ENCODE measurements at regions not wholly inside any gene's neighbourhood (a gene's known extent, or its start where the extent isn't known, plus 50 kb on each side); places are given as distances from the start of the nearest gene placed in this dataset.

DNA sequence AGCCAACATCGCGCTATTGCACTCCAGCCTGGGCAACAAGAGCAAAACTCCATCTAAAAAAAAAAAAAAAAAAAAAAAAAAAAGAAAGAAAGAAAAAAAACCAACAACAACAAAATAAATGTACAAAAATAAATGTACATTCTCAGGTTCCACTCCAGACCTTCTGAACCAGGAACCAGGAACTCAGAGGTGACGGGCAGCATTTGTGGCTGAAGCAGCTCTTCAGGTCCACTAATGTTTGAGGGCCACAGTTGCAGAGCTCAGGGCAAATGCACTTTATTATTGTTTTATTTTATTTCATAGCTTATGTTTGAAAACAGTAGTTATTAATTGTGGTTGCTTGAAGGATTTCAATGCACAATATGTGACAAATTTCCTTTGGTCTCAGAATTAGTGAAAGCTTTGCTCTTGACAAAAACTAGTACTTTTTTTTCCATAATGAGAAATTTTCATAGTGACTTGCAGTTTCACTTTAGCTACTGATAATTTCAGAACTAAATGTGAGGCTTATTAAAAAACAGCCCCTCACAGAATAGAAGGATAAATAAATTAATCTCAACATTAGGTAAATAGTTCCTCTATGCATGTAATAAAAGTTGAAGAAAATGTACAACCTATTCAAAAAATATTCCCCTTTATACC lies 378.4 kb upstream of the SPHKAP start:
- 60% methylated on average over 1 of the region's 3 CpGs for WGBS
- no peak overlapping the region for H3K18ac ChIP-seq (ENCODE audit: low read depth in 1 of 2, low read length in 2 of 2)

DNA sequence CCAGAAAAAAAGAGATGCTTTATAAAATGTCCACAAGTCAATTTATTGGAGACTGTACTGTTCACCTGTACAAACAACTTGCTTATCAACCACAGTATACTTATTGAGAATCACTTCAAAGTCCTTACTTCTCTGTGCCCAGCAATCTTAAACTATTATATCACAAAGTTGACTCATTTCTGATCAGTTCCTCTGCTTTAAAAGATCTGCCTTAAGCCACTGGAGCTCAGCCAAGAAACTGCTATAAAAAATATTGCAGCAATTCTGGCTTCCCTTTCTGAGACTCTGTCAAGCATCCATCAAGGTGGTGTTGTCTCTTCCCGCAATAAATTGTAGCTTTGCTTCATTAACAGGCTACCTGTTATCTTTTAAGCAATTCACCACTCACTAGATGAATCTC lies 375.2 kb upstream of the SPHKAP start:
- H3K4ac ChIP-seq (ENCODE audit: low read depth in 1 of 2, low read length in 2 of 2) = no peak overlapping the region
- no peak overlapping the region for H4K91ac ChIP-seq (ENCODE audit: low read length)
- no peak overlapping the region for H2AK5ac ChIP-seq (ENCODE audit: low read length, severe bottlenecking)
- no peaks in the 10 kb centered on the region for H3K79me1 ChIP-seq (replicated peaks; ENCODE audit: low read length, poor library complexity, severe bottlenecking)
- no peak overlapping the region for H2BK12ac ChIP-seq (ENCODE audit: low read length in 2 of 2)
- H3K4me1 ChIP-seq (ENCODE audit: control insufficient read depth, insufficient read depth, low read depth, low read length) = no peaks in the 10 kb centered on the region
- H3K9ac ChIP-seq (ENCODE audit: low read length) = no peak overlapping the region
- no peak overlapping the region for H2BK5ac ChIP-seq (ENCODE audit: low read depth, low read length, poor library complexity, severe bottlenecking)
- H3K23ac ChIP-seq (ENCODE audit: low read length in 2 of 2) = no peak overlapping the region
- DNase-seq = no peak
- H3K36me3 ChIP-seq (ENCODE audit: control insufficient read depth in 1 of 2, insufficient read depth in 2 of 2, low read depth in 1 of 2, low read length in 2 of 2) = no peaks in the 10 kb centered on the region
- no peak overlapping the region for H2BK120ac ChIP-seq (ENCODE audit: low read depth, low read length)
- H3K14ac ChIP-seq (ENCODE audit: low read length in 2 of 2) = no peak overlapping the region
- H3K4me3 ChIP-seq (ENCODE audit: insufficient read depth in 1 of 2, low read depth in 1 of 2, low read length in 2 of 2) = no peak overlapping the region
- no peak overlapping the region for H2AFZ ChIP-seq (ENCODE audit: low read depth, low read length)
- H3K9me3 ChIP-seq (ENCODE audit: control insufficient read depth, low read length) = no peaks in the 10 kb centered on the region
- 33% methylated on average over 1 of the region's 1 CpG for WGBS
- no peak overlapping the region for H3K27ac ChIP-seq (ENCODE audit: low read length, poor library complexity, severe bottlenecking)
- H3K27me3 ChIP-seq (ENCODE audit: control insufficient read depth in 1 of 2, insufficient read depth in 1 of 2, low read length in 2 of 2) = no peaks in the 10 kb centered on the region
- no peak overlapping the region for H3K4me2 ChIP-seq (ENCODE audit: low read length, poor library complexity, severe bottlenecking)
- H3K18ac ChIP-seq (ENCODE audit: low read depth in 1 of 2, low read length in 2 of 2) = no peak overlapping the region
- H2BK15ac ChIP-seq (ENCODE audit: low read depth, poor library complexity, severe bottlenecking) = no peak overlapping the region
- no peak overlapping the region for H4K8ac ChIP-seq (ENCODE audit: low read length)

More for the DNA sequence above, 378.4 kb upstream of the SPHKAP start:
- Histone ChIP-seq H3K4me1 (ENCODE audit: control insufficient read depth, insufficient read depth, low read depth, low read length) (no peaks in the 10 kb centered on the region), H2BK12ac (ENCODE audit: low read length in 2 of 2) (no peak overlapping the region), H3K4me3 (ENCODE audit: insufficient read depth in 1 of 2, low read depth in 1 of 2, low read length in 2 of 2) (no peak overlapping the region), H2AFZ (ENCODE audit: low read depth, low read length) (no peak overlapping the region), H3K4ac (ENCODE audit: low read depth in 1 of 2, low read length in 2 of 2) (no peak overlapping the region), H2BK15ac (ENCODE audit: low read depth, poor library complexity, severe bottlenecking) (no peak overlapping the region), H2BK120ac (ENCODE audit: low read depth, low read length) (no peak overlapping the region), H3K9ac (ENCODE audit: low read length) (no peak overlapping the region), H4K8ac (ENCODE audit: low read length) (no peak overlapping the region), H3K27ac (ENCODE audit: low read length, poor library complexity, severe bottlenecking) (no peak overlapping the region), H3K36me3 (ENCODE audit: control insufficient read depth in 1 of 2, insufficient read depth in 2 of 2, low read depth in 1 of 2, low read length in 2 of 2) (no peaks in the 10 kb centered on the region), H3K14ac (ENCODE audit: low read length in 2 of 2) (no peak overlapping the region), H3K23ac (ENCODE audit: low read length in 2 of 2) (no peak overlapping the region), H4K91ac (ENCODE audit: low read length) (no peak overlapping the region), H3K4me2 (ENCODE audit: low read length, poor library complexity, severe bottlenecking) (no peak overlapping the region), H3K9me3 (ENCODE audit: control insufficient read depth, low read length) (no peaks in the 10 kb centered on the region), H2BK5ac (ENCODE audit: low read depth, low read length, poor library complexity, severe bottlenecking) (no peak overlapping the region), H3K79me1 (replicated peaks; ENCODE audit: low read length, poor library complexity, severe bottlenecking) (no peaks in the 10 kb centered on the region), H2AK5ac (ENCODE audit: low read length, severe bottlenecking) (no peak overlapping the region), H3K27me3 (ENCODE audit: control insufficient read depth in 1 of 2, insufficient read depth in 1 of 2, low read length in 2 of 2) (no peaks in the 10 kb centered on the region)
- no peak for DNase-seq

GRCh38 chr2:228549441-228550007 lies 368.0 kb upstream of the SPHKAP start:
- Histone ChIP-seq H2BK120ac (ENCODE audit: low read depth, low read length) (no peak overlapping the region), H2BK5ac (ENCODE audit: low read depth, low read length, poor library complexity, severe bottlenecking) (no peak overlapping the region), H2BK15ac (ENCODE audit: low read depth, poor library complexity, severe bottlenecking) (no peak overlapping the region), H4K91ac (ENCODE audit: low read length) (no peak overlapping the region), H3K4me2 (ENCODE audit: low read length, poor library complexity, severe bottlenecking) (no peak overlapping the region), H3K27me3 (ENCODE audit: control insufficient read depth in 1 of 2, insufficient read depth in 1 of 2, low read length in 2 of 2) (no peaks in the 10 kb centered on the region), H3K14ac (ENCODE audit: low read length in 2 of 2) (no peak overlapping the region), H3K4ac (ENCODE audit: low read depth in 1 of 2, low read length in 2 of 2) (no peak overlapping the region), H3K9me3 (ENCODE audit: control insufficient read depth, low read length) (peaks cover 16% of the 10 kb centered on the region), H3K4me3 (ENCODE audit: insufficient read depth in 1 of 2, low read depth in 1 of 2, low read length in 2 of 2) (no peak overlapping the region), H3K36me3 (ENCODE audit: control insufficient read depth in 1 of 2, insufficient read depth in 2 of 2, low read depth in 1 of 2, low read length in 2 of 2) (no peaks in the 10 kb centered on the region), H2BK12ac (ENCODE audit: low read length in 2 of 2) (no peak overlapping the region), H3K4me1 (ENCODE audit: control insufficient read depth, insufficient read depth, low read depth, low read length) (no peaks in the 10 kb centered on the region), H2AK5ac (ENCODE audit: low read length, severe bottlenecking) (no peak overlapping the region), H4K8ac (ENCODE audit: low read length) (no peak overlapping the region), H3K79me1 (replicated peaks; ENCODE audit: low read length, poor library complexity, severe bottlenecking) (no peaks in the 10 kb centered on the region), H3K9ac (ENCODE audit: low read length) (no peak overlapping the region), H3K18ac (ENCODE audit: low read depth in 1 of 2, low read length in 2 of 2) (no peak overlapping the region), H3K27ac (ENCODE audit: low read length, poor library complexity, severe bottlenecking) (no peak overlapping the region), H3K23ac (ENCODE audit: low read length in 2 of 2) (no peak overlapping the region), H2AFZ (ENCODE audit: low read depth, low read length) (no peak overlapping the region)
- 87% methylated on average over 6 of the region's 7 CpGs for WGBS
- no peak for DNase-seq

DNA sequence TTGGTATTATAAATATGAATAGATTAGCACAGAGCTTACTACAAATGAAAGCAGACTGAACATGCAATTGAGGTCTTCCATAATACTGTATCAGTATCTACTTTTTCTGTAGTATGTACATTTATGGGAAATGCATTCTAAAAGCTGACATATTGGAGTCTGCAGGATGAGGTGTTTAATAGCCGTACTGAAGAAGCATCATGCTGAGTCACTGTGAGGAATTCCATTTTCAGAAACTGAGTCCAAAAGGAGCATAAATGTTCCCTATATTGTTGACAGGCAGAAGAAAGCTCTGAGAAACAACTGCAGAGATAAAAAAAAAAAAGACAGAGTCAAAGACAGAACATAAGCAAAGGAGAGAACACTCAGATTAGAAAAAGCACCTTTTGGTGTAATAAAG lies 366.7 kb upstream of the SPHKAP start:
- no peak overlapping the region for H3K18ac ChIP-seq (ENCODE audit: low read depth in 1 of 2, low read length in 2 of 2)
- no peak overlapping the region for H3K23ac ChIP-seq (ENCODE audit: low read length in 2 of 2)
- H3K27me3 ChIP-seq (ENCODE audit: control insufficient read depth in 1 of 2, insufficient read depth in 1 of 2, low read length in 2 of 2) = no peaks in the 10 kb centered on the region
- H3K27ac ChIP-seq (ENCODE audit: low read length, poor library complexity, severe bottlenecking) = no peak overlapping the region
- no peak overlapping the region for H3K4ac ChIP-seq (ENCODE audit: low read depth in 1 of 2, low read length in 2 of 2)
- no peaks in the 10 kb centered on the region for H3K79me1 ChIP-seq (replicated peaks; ENCODE audit: low read length, poor library complexity, severe bottlenecking)
- H2BK15ac ChIP-seq (ENCODE audit: low read depth, poor library complexity, severe bottlenecking) = no peak overlapping the region
- 60% methylated on average over 1 of the region's 1 CpG for WGBS
- DNase-seq = no peak
- no peak overlapping the region for H3K4me2 ChIP-seq (ENCODE audit: low read length, poor library complexity, severe bottlenecking)
- H3K14ac ChIP-seq (ENCODE audit: low read length in 2 of 2) = no peak overlapping the region
- no peaks in the 10 kb centered on the region for H3K4me1 ChIP-seq (ENCODE audit: control insufficient read depth, insufficient read depth, low read depth, low read length)
- no peak overlapping the region for H3K4me3 ChIP-seq (ENCODE audit: insufficient read depth in 1 of 2, low read depth in 1 of 2, low read length in 2 of 2)
- no peak overlapping the region for H2BK5ac ChIP-seq (ENCODE audit: low read depth, low read length, poor library complexity, severe bottlenecking)
- no peak overlapping the region for H2AFZ ChIP-seq (ENCODE audit: low read depth, low read length)
- H3K36me3 ChIP-seq (ENCODE audit: control insufficient read depth in 1 of 2, insufficient read depth in 2 of 2, low read depth in 1 of 2, low read length in 2 of 2) = no peaks in the 10 kb centered on the region
- no peak overlapping the region for H2BK120ac ChIP-seq (ENCODE audit: low read depth, low read length)
- H3K9ac ChIP-seq (ENCODE audit: low read length) = no peak overlapping the region
- H4K91ac ChIP-seq (ENCODE audit: low read length) = no peak overlapping the region
- H4K8ac ChIP-seq (ENCODE audit: low read length) = no peak overlapping the region
- peaks cover 16% of the 10 kb centered on the region for H3K9me3 ChIP-seq (ENCODE audit: control insufficient read depth, low read length)
- no peak overlapping the region for H2AK5ac ChIP-seq (ENCODE audit: low read length, severe bottlenecking)
- no peak overlapping the region for H2BK12ac ChIP-seq (ENCODE audit: low read length in 2 of 2)

Measured in mesenchymal stem cell (in vitro differentiated cells and primary cell).